SK-N-SH (cell line): ENCODE measurements at regions not wholly inside any gene's neighbourhood (a gene's known extent, or its start where the extent isn't known, plus 50 kb on each side); places are given as distances from the start of the nearest gene placed in this dataset.

Experiments used
- CHD2 ChIP-seq: fragments of 150-350 bp; IDR thresholded peaks from 2 replicates; pipeline ENCODE4 v1.6.1; 2018; ENCODE audit warnings: low read length; ENCODE audit not compliant: partially characterized antibody
- CTCF ChIP-seq: fragments of 200-600 bp; sonication (generic); IDR thresholded peaks from 2 replicates; pipeline ENCODE4 v1.6.1; 2017; ENCODE audit warnings: antibody characterized with exemption, mild to moderate bottlenecking, moderate library complexity
- EP300 ChIP-seq, 2 experiments: IDR thresholded peaks; 2 replicates each; pipeline versions ENCODE4 v1.4.0 to v1.6.1; 2012; ENCODE audit warnings: borderline replicate concordance in 1 of 2, low read depth in 1 of 2, low read length in 1 of 2
- GABPA ChIP-seq: IDR thresholded peaks from 2 replicates; pipeline ENCODE4 v1.4.0; 2012; ENCODE audit warnings: low read depth, mild to moderate bottlenecking
- JUND ChIP-seq: IDR thresholded peaks from 2 replicates; pipeline ENCODE4 v1.4.0; 2012
- MEF2A ChIP-seq: IDR thresholded peaks from 2 replicates; pipeline ENCODE4 v1.4.0; 2012; ENCODE audit warnings: low read depth, borderline replicate concordance
- POLR2AphosphoS5 ChIP-seq: IDR thresholded peaks from 2 replicates; pipeline ENCODE4 v1.6.1; 2012; ENCODE audit warnings: low read depth, low read length
- RAD21 ChIP-seq: IDR thresholded peaks from 2 replicates; pipeline ENCODE4 v1.6.1; 2012; ENCODE audit warnings: mild to moderate bottlenecking, low read length
- REST ChIP-seq: IDR thresholded peaks from 2 replicates; pipeline ENCODE4 v1.6.1; 2012; ENCODE audit warnings: mild to moderate bottlenecking, low read depth, low read length, moderate library complexity
- RFX5 ChIP-seq: IDR thresholded peaks from 2 replicates; pipeline ENCODE4 v1.6.1; 2012; ENCODE audit warnings: mild to moderate bottlenecking, improper control_type of control experiment, low read length
- TCF12 ChIP-seq: IDR thresholded peaks from 2 replicates; pipeline ENCODE4 v1.4.0; 2012
- YY1 ChIP-seq: IDR thresholded peaks from 2 replicates; pipeline ENCODE4 v1.4.0; 2012; ENCODE audit warnings: low read depth, mild to moderate bottlenecking
- ZBTB33 ChIP-seq: IDR thresholded peaks from 2 replicates; pipeline ENCODE4 v1.4.0; 2012; ENCODE audit warnings: low read depth, borderline replicate concordance

GRCh38 chr10:33391611-33392465, 57.4 kb upstream of the NRP1 start:
- TF ChIP-seq CTCF (no peak), RAD21 (no peak), RFX5 (no peak), GABPA (no peak), YY1 (no peak), EP300 (IDR thresholded peaks at IDR 0.05; ENCODE audit: borderline replicate concordance in 1 of 2, low read depth in 1 of 2, low read length in 1 of 2) (no peak), POLR2AphosphoS5 (no peak), MEF2A (no peak), REST (no peak), JUND (no peak), ZBTB33 (no peak), TCF12 (no peak), CHD2 (no peak)
